Large intestine (tissue), 3 donors: ENCODE measurements at regions not wholly inside any gene's neighbourhood (a gene's known extent, or its start where the extent isn't known, plus 50 kb on each side); places are given as distances from the start of the nearest gene placed in this dataset.
"Not testable (repeated sequence)": the region's sequence is repeated elsewhere in the genome, so short reads cannot be mapped to it uniquely, and the experiment has no call there.

Experiments
- DNase-seq, 2 donors: peaks; one replicate each; pipeline versions ENCODE4 v3.0.0 to v3.0.0-alpha.2; 2013
- H3K27ac ChIP-seq: one replicate; pipeline ENCODE4 v1.5.1; 2013; ENCODE audit warnings: low read length
- H3K27me3 ChIP-seq: 2 replicates; pipeline ENCODE4 v1.6.1; 2013; ENCODE audit warnings: low read length; ENCODE audit not compliant: control insufficient read depth, insufficient read depth
- H3K36me3 ChIP-seq: 2 replicates; pipeline ENCODE4 v1.6.1; 2013; ENCODE audit warnings: low read length; ENCODE audit not compliant: control insufficient read depth, insufficient read depth
- H3K4me1 ChIP-seq: one replicate; pipeline ENCODE4 v1.6.1; 2013; ENCODE audit warnings: low read length; ENCODE audit not compliant: control insufficient read depth, insufficient read depth
- H3K4me3 ChIP-seq: one replicate; pipeline ENCODE4 v1.5.1; 2013; ENCODE audit warnings: low read length
- H3K9me3 ChIP-seq: one replicate; pipeline ENCODE4 v1.6.1; 2013; ENCODE audit warnings: mild to moderate bottlenecking, low read depth, low read length, moderate library complexity; ENCODE audit not compliant: control insufficient read depth
- WGBS: methylation state at CpG from one replicate; pipeline ENCODE4 v1.1.5; 2013; ENCODE audit warnings: low lambda C conversion rate; ENCODE audit not compliant: insufficient coverage; 5-methylcytosine and 5-hydroxymethylcytosine counted together

- Histone ChIP-seq H3K9me3 (peaks cover 8% of the 10 kb centered on the region), H3K4me3 (no peak overlapping the region), H3K4me1 (peaks cover 11% of the 10 kb centered on the region), H3K27me3 (no peaks in the 10 kb centered on the region), H3K36me3 (no peaks in the 10 kb centered on the region), H3K27ac (no peak overlapping the region)
- no CpG with 5 or more reads among the region's 58 CpGs for WGBS
- no peak for DNase-seq
Observed at GRCh38 chr10:133012573-133013359, 70.4 kb upstream of the CFAP46 start.

- Histone ChIP-seq H3K4me3 (no peak overlapping the region), H3K27me3 (no peaks in the 10 kb centered on the region), H3K9me3 (peaks cover 8% of the 10 kb centered on the region), H3K27ac (no peak overlapping the region), H3K36me3 (no peaks in the 10 kb centered on the region), H3K4me1 (peaks cover 11% of the 10 kb centered on the region)
- no peak for DNase-seq
- 80% methylated on average over 1 of the region's 10 CpGs for WGBS
Observed at GRCh38 chr10:133011882-133012281, 69.5 kb upstream of the CFAP46 start.

DNA sequence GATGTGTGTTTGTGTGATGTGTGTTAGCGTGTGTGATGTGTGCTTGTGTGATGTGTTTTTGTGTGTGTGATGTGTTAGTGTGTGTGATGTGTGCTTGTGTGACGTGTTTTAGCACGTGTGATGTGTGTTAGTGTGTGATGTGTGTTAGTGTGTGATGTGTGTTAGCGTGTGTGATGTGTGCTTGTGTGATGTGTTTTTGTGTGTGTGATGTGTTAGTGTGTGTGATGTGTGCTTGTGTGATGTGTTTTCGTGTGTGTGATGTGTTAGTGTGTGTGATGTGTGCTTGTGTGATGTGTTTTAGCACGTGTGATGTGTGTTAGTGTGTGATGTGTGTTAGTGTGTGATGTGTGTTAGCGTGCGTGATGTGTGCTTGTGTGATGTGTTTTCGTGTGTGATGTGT, 69.0 kb upstream of the CFAP46 start:
- H3K27ac ChIP-seq, H3K27me3 ChIP-seq, H3K9me3 ChIP-seq, DNase-seq, H3K36me3 ChIP-seq, H3K4me3 ChIP-seq: not testable (repeated sequence)
- H3K4me1 ChIP-seq = peaks cover 11% of the 10 kb centered on the region
- 100% methylated on average over 1 of the region's 9 CpGs for WGBS

GRCh38 chr10:133010843-133011179, 68.4 kb upstream of the CFAP46 start:
- not testable (repeated sequence) for H3K9me3 ChIP-seq, H3K4me3 ChIP-seq, DNase-seq, H3K27me3 ChIP-seq, H3K27ac ChIP-seq, H3K36me3 ChIP-seq
- peaks cover 11% of the 10 kb centered on the region for H3K4me1 ChIP-seq
- no CpG with 5 or more reads among the region's 6 CpGs for WGBS

DNA sequence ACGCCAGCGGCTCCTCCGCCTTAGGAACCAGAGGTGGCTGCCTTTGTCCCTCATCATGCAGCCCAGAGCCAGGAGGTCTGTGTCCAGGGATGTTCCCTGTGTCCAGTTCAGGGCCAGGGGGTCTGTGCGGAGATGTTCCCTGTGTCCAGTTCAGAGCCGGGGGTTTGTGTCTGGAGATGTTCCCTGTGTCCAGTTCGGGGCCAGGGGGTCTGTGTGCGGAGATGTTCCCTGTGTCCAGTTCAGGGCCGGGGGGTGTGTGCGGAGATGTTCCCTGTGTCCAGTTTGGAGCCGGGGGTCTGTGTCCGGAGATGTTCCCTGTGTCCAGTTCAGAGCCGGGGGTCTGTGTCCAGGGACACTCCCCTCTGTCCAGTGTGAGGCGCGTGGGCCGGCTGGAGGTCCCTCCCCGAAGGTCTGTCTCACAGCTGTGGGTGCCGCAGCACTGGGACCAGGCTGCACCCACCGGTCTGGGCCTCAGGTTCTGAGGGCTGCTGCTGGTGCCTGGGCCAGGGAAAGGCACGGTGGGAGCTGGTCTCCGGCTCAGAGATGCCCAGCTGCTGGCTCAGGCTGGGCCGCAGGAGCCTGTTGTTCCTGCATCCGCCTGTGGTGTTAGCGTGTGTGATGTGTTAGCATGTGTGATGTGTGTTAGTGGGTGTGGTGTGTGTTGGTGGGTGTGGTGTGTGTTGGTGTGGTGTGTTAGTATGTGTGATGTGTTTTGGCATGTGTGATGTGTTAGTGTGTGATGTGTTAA, 67.9 kb upstream of the CFAP46 start:
- peaks cover 11% of the 10 kb centered on the region for H3K4me1 ChIP-seq
- H3K27me3 ChIP-seq = no peaks in the 10 kb centered on the region
- WGBS = no CpG with 5 or more reads among the region's 23 CpGs
- H3K36me3 ChIP-seq = no peaks in the 10 kb centered on the region
- DNase-seq = peak in 1 of 2 donors; percentile 3
- H3K9me3 ChIP-seq = peaks cover 8% of the 10 kb centered on the region
- no peak overlapping the region for H3K4me3 ChIP-seq
- H3K27ac ChIP-seq = no peak overlapping the region

GRCh38 chr10:133009218-133009950, 67.0 kb upstream of the CFAP46 start:
- WGBS = no CpG with 5 or more reads among the region's 23 CpGs
- peaks cover 11% of the 10 kb centered on the region for H3K4me1 ChIP-seq
- H3K27me3 ChIP-seq = no peaks in the 10 kb centered on the region
- no peak overlapping the region for H3K4me3 ChIP-seq
- no peak overlapping the region for H3K27ac ChIP-seq
- H3K9me3 ChIP-seq = peaks cover 8% of the 10 kb centered on the region
- no peaks in the 10 kb centered on the region for H3K36me3 ChIP-seq
- DNase-seq = peak; percentile 47 to 67

GRCh38 chr10:133008736-133009135, 66.4 kb upstream of the CFAP46 start:
- H3K27me3 ChIP-seq = no peaks in the 10 kb centered on the region
- no peaks in the 10 kb centered on the region for H3K36me3 ChIP-seq
- peaks cover 11% of the 10 kb centered on the region for H3K4me1 ChIP-seq
- DNase-seq = no peak
- WGBS = no CpG with 5 or more reads among the region's 11 CpGs
- no peak overlapping the region for H3K27ac ChIP-seq
- H3K4me3 ChIP-seq = no peak overlapping the region
- peaks cover 8% of the 10 kb centered on the region for H3K9me3 ChIP-seq

DNA sequence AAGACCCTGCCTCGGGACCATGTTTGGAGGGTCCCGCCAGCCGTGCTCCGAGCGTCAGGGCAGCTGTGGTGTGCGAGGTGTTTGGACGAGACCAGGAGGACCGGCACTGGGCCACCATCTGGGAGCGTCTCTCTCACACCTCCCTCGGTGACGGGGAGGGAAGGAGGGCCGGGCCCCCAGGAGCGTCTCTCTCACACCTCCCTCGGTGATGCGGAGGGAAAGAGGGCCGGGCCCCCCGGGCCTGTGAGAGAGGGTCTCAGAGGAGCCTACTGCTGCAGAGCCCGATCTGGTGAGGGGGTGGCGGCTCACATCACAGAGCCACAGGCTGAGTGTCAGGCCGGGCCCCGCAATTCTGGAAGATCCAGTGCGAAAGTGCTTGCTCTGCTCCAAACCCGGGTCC, 65.8 kb upstream of the CFAP46 start:
- Histone ChIP-seq H3K27ac (no peak overlapping the region), H3K4me3 (no peak overlapping the region), H3K9me3 (peaks cover 8% of the 10 kb centered on the region), H3K4me1 (peaks cover 11% of the 10 kb centered on the region), H3K27me3 (no peaks in the 10 kb centered on the region), H3K36me3 (no peaks in the 10 kb centered on the region)
- no peak for DNase-seq
- WGBS = no CpG with 5 or more reads among the region's 23 CpGs

DNA sequence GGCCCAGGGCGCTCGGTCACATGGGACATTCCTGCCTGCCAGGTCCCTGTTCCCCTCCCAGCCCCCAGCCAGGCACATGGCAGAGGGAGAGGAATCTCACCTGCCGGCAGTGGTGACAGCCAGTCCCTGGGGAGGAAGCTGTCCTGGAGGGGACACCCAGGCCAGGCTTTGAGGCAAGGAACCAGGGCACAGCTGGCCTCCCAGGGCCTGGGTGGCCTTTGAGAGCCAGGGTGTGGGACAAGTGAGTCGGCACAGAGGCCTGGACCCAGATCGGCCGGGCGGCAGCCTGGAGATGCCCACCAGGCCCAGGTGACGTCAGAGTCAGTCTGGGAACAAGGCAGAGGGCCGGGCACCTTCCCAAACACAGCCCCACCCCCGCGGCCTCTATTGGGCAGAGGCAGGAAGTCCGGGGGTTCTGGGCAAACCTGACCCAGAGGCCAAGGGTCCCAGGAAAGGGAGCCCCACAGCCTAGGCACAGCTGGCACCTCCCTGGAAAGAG, 65.0 kb upstream of the CFAP46 start:
- peaks cover 11% of the 10 kb centered on the region for H3K4me1 ChIP-seq
- peaks cover under 1% of the 10 kb centered on the region for H3K9me3 ChIP-seq
- no peak overlapping the region for H3K27ac ChIP-seq
- WGBS = no CpG with 5 or more reads among the region's 12 CpGs
- H3K4me3 ChIP-seq = no peak overlapping the region
- H3K36me3 ChIP-seq = no peaks in the 10 kb centered on the region
- no peak for DNase-seq
- H3K27me3 ChIP-seq = no peaks in the 10 kb centered on the region

DNA sequence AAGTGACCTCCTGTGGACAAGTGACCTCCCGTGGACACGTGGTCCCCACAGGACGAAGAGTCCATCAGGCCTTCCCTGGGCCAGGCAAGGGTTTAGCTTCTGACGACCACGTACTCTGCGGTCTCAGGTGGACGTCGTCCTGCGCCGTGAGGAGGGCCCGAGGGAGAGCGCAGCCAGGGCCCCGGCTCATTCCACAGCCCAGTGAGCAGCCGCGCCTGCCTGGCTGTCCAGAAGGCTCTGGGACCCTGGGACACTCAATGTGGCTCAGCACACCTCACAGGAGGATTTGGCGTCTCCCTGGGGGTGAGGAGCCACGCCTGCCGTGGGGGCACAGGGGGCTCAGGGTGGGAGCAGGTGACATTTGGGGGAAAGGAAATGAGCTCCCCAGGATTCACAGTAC, 64.4 kb upstream of the CFAP46 start:
- no peak for DNase-seq
- no peak overlapping the region for H3K27ac ChIP-seq
- no peaks in the 10 kb centered on the region for H3K36me3 ChIP-seq
- H3K27me3 ChIP-seq = no peaks in the 10 kb centered on the region
- WGBS = no CpG with 5 or more reads among the region's 18 CpGs
- peaks cover 11% of the 10 kb centered on the region for H3K4me1 ChIP-seq
- H3K4me3 ChIP-seq = no peak overlapping the region
- H3K9me3 ChIP-seq = no peaks in the 10 kb centered on the region
